GM12872 (cell line): ENCODE measurements at regions not wholly inside any gene's neighbourhood (a gene's known extent, or its start where the extent isn't known, plus 50 kb on each side); places are given as distances from the start of the nearest gene placed in this dataset.

Source experiments
- CTCF ChIP-seq: IDR thresholded peaks from 3 replicates; pipeline ENCODE4 v1.5.1; 2011; ENCODE audit warnings: low read depth, mild to moderate bottlenecking, low read length, moderate library complexity; ENCODE audit not compliant: insufficient read depth

- no peak for TF ChIP-seq CTCF
These were observed 88.6 kb upstream of the ARID1B start for GRCh38 chr6:156688620-156688971.

GRCh38 chr6:156687789-156688619, 89.2 kb upstream of the ARID1B start:
- TF ChIP-seq CTCF = no peak

- TF ChIP-seq CTCF = no peak
These were observed 90.0 kb upstream of the ARID1B start for GRCh38 chr6:156686995-156687788.

- TF ChIP-seq CTCF = peak; percentile 33; the same call in 2 of the 3 replicates
These were observed 90.7 kb upstream of the ARID1B start for GRCh38 chr6:156686301-156686994.

- no peak for TF ChIP-seq CTCF
These were observed 91.4 kb upstream of the ARID1B start for GRCh38 chr6:156685823-156686222.

GRCh38 chr6:156683821-156684220, 93.4 kb upstream of the ARID1B start:
- no peak for TF ChIP-seq CTCF

GRCh38 chr6:156676721-156677120, 100.5 kb upstream of the ARID1B start:
- no peak for TF ChIP-seq CTCF
